Small intestine (tissue), 7 donors: ENCODE measurements at regions not wholly inside any gene's neighbourhood (a gene's known extent, or its start where the extent isn't known, plus 50 kb on each side); places are given as distances from the start of the nearest gene placed in this dataset.

Source experiments
- DNase-seq, 2 donors: peaks; one replicate each; pipeline versions ENCODE4 v3.0.0 to v3.0.0-alpha.2; 2013
- FAIRE-seq: peaks from 2 replicates; lab custom pipeline; 2012; peaks lifted over from hg19 to GRCh38; lab: Jason Lieb, UNC
- H3K27ac ChIP-seq, 3 donors: one replicate each; pipeline ENCODE4 v1.5.1; 2013; ENCODE audit warnings: low read length in 2 of 3, mild to moderate bottlenecking in 2 of 3, control low read depth in 1 of 3, inconsistent platforms in 1 of 3, low read depth in 1 of 3, moderate library complexity in 1 of 3
- H3K27me3 ChIP-seq, 3 donors: one replicate each; pipeline ENCODE4 v1.6.1; 2013; ENCODE audit warnings: low read length in 3 of 3, inconsistent platforms in 1 of 3; ENCODE audit not compliant: control insufficient read depth in 3 of 3, insufficient read depth in 3 of 3
- H3K36me3 ChIP-seq, 3 donors: one replicate each; pipeline ENCODE4 v1.6.1; 2013; ENCODE audit warnings: low read length in 3 of 3, inconsistent platforms in 1 of 3, low read depth in 1 of 3, mild to moderate bottlenecking in 1 of 3, moderate library complexity in 1 of 3; ENCODE audit not compliant: control insufficient read depth in 3 of 3, insufficient read depth in 2 of 3
- H3K4me1 ChIP-seq, 3 donors: one replicate each; pipeline ENCODE4 v1.6.1; 2013; ENCODE audit warnings: low read length in 2 of 3, inconsistent platforms in 1 of 3, low read depth in 1 of 3, mild to moderate bottlenecking in 1 of 3, moderate library complexity in 1 of 3; ENCODE audit not compliant: control insufficient read depth in 3 of 3, insufficient read depth in 2 of 3
- H3K4me3 ChIP-seq, 3 donors: one replicate each; pipeline ENCODE4 v1.5.1; 2013; ENCODE audit warnings: low read length in 3 of 3, control low read depth in 1 of 3, inconsistent platforms in 1 of 3, low read depth in 1 of 3, mild to moderate bottlenecking in 1 of 3, moderate library complexity in 1 of 3
- H3K9me3 ChIP-seq, 2 donors: one replicate each; pipeline ENCODE4 v1.6.1; 2013; ENCODE audit warnings: low read depth in 1 of 2, low read length in 1 of 2; ENCODE audit not compliant: control insufficient read depth in 2 of 2, insufficient read depth in 1 of 2
- WGBS, 3 donors: extraction: QIAGEN DNeasy Blood & Tissue Kit; methylation state at CpG; one replicate each; pipeline ENCODE4 v1.1.7; 2013; 5-methylcytosine and 5-hydroxymethylcytosine counted together
- donor health status: healthy with polysubstance abuse.
- donor health status: control.
- donor health status: control.
- donor health status: Bipolar disorder and iron deficiency.
- donor health status: healthy.

DNA sequence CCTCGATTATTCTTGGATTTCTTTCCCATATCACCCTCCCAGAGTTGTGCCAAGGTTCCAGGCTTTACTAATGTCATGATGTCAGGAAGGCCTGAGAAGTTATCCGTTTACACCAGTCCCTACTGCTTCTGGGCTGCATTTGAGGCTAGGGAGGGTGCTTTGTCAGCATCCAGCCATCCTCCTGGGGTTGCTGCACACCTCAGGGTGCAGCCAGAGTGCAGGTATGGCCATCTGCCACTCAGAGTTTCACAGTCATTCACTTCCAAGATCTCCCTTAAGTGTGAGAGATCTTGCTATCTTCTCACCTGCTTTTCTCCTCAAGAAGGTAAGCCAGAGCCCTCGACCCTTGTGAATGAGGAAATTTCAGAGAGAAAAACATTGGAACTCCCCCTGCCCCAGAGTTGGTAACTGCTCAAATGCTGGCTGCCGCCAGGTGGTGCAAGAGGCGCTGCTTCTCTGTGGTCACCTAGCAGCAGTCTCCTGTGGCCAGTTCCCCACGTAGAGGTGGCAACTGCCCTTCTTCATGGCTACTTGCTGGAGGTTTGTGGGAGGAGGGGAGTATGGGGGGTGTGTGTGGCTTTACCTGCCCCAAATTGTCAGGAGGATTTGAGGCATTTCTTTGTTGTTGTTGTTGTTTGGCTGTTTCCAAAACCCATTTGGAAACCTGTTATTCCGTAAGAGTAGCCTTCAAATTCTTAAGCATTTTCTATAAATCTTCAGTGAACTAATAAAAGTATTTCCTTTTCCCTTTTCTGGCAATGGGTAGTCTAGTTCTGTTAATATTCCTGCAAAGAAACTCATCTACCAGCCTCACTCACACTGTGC, 259.6 kb upstream of the DMRT1 start:
- no peak overlapping the region for H3K27ac ChIP-seq
- WGBS, 3 donors: 65 to 79% (median 69%) methylated on average over 7 of the region's 7 CpGs
- FAIRE-seq (no peak), DNase-seq (peak in 1 of 2 donors; percentile 27)
- H3K4me1 ChIP-seq: peaks cover 0 to 3% (median 0%) of the 10 kb centered on the region in 3 donors
- H3K36me3 ChIP-seq: peaks cover 0 to 2% (median 2%) of the 10 kb centered on the region in 3 donors
- H3K27me3 ChIP-seq: no peaks in the 10 kb centered on the region
- peaks cover 0 to 9% of the 10 kb centered on the region in 2 donors for H3K9me3 ChIP-seq
- no peak overlapping the region for H3K4me3 ChIP-seq

DNA sequence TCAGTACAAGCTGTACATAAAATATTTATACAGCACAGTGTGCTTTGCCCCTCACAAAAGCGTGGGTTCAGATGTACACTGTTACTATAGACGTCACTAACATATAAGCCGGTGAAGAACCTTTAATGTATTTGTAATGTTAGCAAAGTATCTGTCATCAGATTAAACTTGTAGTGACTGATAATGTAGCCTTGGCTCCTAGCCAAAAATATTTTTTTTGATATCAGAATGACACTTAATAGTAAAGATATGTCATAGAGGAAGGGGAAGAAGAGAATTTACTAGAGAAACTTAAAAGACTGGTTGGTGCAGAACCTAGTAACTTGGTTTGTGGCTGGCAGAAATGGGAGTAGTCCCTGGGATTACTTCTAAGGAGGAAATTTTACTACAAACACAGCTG, 258.7 kb upstream of the DMRT1 start:
- H3K4me3 ChIP-seq: no peak overlapping the region
- FAIRE-seq: no peak
- peaks cover 0 to 3% (median 0%) of the 10 kb centered on the region in 3 donors for H3K4me1 ChIP-seq
- 15 to 58% (median 47%) methylated on average over 3 of the region's 3 CpGs for WGBS, 3 donors
- DNase-seq: peak in 1 of 2 donors; percentile 37
- H3K36me3 ChIP-seq: peaks cover 0 to 2% (median 2%) of the 10 kb centered on the region in 3 donors
- H3K27me3 ChIP-seq: no peaks in the 10 kb centered on the region
- H3K27ac ChIP-seq: no peak overlapping the region
- peaks cover 0 to 7% of the 10 kb centered on the region in 2 donors for H3K9me3 ChIP-seq

DNA sequence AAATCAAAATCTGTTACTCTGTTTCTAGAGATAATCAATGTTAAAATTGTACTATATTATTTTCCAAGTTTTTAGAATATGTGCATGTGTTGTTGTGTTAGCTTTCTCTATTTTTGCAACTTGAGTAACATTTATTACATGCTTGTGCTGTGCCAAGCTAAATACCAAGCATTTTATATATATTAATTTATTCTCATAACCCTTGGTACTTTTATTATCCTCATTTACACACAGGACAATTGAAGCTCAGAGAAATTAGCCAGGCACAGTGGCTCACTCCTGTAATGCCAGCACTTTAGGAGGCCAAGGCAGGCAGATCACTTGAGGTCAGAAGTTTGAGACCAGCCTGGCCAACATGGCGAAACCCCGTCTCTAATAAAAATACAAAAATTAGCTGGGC, 254.0 kb upstream of the DMRT1 start:
- DNase-seq (peak in 1 of 2 donors; percentile 70), FAIRE-seq (no peak)
- peaks cover 0 to 3% (median 2%) of the 10 kb centered on the region in 3 donors for H3K4me1 ChIP-seq
- H3K4me3 ChIP-seq: no peak overlapping the region
- H3K27me3 ChIP-seq: no peaks in the 10 kb centered on the region
- peaks cover 0 to 4% (median 0%) of the 10 kb centered on the region in 3 donors for H3K36me3 ChIP-seq
- H3K27ac ChIP-seq: peak overlapping the region in 1 of 3 donors; percentile 44
- peaks cover 0 to 8% of the 10 kb centered on the region in 2 donors for H3K9me3 ChIP-seq
- WGBS, 3 donors: 28 to 83% (median 43%) methylated on average over 2 of the region's 2 CpGs

DNA sequence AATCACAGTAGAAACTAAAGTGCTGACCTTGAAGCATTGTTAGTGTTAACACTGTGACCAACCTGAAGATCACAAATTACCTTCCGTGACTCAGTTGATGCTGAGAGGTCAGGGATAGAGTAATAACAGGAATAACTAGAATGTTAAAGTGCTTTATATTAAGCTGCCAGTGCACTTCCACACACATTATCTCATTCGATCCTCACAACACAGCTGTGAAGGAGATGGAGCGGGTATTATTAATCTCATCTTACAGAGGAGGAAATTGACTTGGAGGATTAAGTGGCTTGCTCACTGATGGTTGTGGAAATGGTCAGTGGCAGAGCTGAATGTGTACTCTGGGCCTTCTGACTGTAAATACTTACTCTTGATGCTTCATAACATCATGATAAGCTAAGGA, 252.5 kb upstream of the DMRT1 start:
- peaks cover 0 to 4% (median 0%) of the 10 kb centered on the region in 3 donors for H3K36me3 ChIP-seq
- FAIRE-seq: no peak
- WGBS, 3 donors: 72 to 85% (median 72%) methylated on average over 3 of the region's 3 CpGs
- no peak for DNase-seq
- H3K9me3 ChIP-seq: peaks cover 0 to 13% of the 10 kb centered on the region in 2 donors
- H3K27ac ChIP-seq: no peak overlapping the region
- no peaks in the 10 kb centered on the region for H3K27me3 ChIP-seq
- H3K4me1 ChIP-seq: peaks cover 0 to 3% (median 2%) of the 10 kb centered on the region in 3 donors
- H3K4me3 ChIP-seq: no peak overlapping the region

DNA sequence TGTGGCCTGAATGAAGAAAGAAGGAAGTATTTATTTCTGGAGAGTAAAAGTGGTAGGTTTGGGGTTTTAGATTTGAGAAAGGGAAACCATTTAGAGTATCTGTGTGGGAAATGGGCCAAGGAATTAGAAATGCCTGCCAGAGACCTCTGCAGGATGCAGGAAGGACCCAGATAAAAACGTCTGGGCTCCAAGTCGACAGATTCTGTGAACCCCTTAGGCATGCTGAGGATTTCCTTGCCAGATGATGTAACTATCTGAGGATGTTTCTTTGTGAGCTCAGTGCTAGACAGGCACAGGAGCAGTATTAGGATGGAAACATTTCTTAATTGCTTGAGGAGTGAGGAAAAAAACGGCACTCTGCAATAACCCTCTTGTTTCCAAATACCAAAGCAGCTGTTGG, 251.8 kb upstream of the DMRT1 start:
- FAIRE-seq: no peak
- no peaks in the 10 kb centered on the region for H3K27me3 ChIP-seq
- no peak overlapping the region for H3K4me3 ChIP-seq
- no peak for DNase-seq
- H3K27ac ChIP-seq: peak overlapping the region in 1 of 3 donors; percentile 59
- 2 to 8% (median 3%) methylated on average over 3 of the region's 3 CpGs for WGBS, 3 donors
- peaks cover 0 to 13% of the 10 kb centered on the region in 2 donors for H3K9me3 ChIP-seq
- H3K4me1 ChIP-seq: peaks cover 0 to 3% (median 2%) of the 10 kb centered on the region in 3 donors
- H3K36me3 ChIP-seq: peaks cover 0 to 2% (median 0%) of the 10 kb centered on the region in 3 donors

DNA sequence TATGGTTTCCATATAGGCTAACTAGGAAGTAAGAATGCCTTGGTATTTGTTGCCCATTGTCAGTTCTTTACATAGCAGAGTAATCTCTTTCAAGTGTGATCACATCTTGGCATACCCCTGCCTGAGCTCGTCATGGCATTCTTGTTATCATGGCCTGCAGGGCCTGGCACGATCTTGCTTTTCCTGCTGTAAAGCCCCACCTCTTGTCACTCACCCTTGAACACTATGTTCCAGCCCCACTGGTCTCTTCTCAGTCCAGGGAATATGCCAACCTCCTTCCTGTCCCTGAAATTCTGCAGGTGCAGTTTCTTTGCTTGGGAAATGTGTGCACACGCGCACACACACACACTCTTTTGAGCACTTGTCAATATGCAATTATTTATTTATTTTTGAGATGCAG, 250.2 kb upstream of the DMRT1 start:
- Histone ChIP-seq H3K36me3 (peaks cover 0 to 6% (median 0%) of the 10 kb centered on the region in 3 donors), H3K9me3 (peaks cover 0 to 13% of the 10 kb centered on the region in 2 donors), H3K4me3 (no peak overlapping the region), H3K4me1 (peaks cover 0 to 3% (median 2%) of the 10 kb centered on the region in 3 donors), H3K27ac (peak overlapping the region in 2 of 3 donors; percentile 54 to 92), H3K27me3 (no peaks in the 10 kb centered on the region)
- FAIRE-seq (peak; percentile 23), DNase-seq (peak in 1 of 2 donors; percentile 97)
- WGBS, 3 donors: 13 to 46% (median 27%) methylated on average over 4 of the region's 4 CpGs

DNA sequence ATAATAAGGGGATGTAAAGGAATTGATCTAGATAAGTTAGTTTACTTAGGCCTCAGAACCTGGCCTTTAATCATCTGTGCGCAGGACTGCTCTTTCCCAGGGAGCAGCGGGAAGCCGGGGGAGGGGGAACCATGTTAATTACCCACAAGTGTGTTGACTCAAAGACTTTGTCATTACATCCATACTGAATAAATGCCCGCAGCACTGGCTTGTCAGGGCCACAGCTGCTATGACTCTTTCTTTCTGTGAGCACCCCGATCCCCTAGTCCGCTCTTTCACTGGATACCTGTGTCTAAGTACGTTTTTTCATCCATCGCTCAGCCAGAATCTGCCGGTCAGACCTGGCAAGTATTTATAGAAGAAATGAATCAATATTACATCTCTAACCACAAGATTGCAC, 249.3 kb upstream of the DMRT1 start:
- peaks cover 0 to 2% (median 0%) of the 10 kb centered on the region in 3 donors for H3K4me1 ChIP-seq
- WGBS, 3 donors: 49 to 72% (median 64%) methylated on average over 9 of the region's 9 CpGs
- peaks cover 0 to 6% (median 0%) of the 10 kb centered on the region in 3 donors for H3K36me3 ChIP-seq
- peaks cover 0 to 13% of the 10 kb centered on the region in 2 donors for H3K9me3 ChIP-seq
- DNase-seq (peak; percentile 61 to 90), FAIRE-seq (no peak)
- no peak overlapping the region for H3K4me3 ChIP-seq
- H3K27ac ChIP-seq: peak overlapping the region in 2 of 3 donors; percentile 54 to 92
- no peaks in the 10 kb centered on the region for H3K27me3 ChIP-seq

DNA sequence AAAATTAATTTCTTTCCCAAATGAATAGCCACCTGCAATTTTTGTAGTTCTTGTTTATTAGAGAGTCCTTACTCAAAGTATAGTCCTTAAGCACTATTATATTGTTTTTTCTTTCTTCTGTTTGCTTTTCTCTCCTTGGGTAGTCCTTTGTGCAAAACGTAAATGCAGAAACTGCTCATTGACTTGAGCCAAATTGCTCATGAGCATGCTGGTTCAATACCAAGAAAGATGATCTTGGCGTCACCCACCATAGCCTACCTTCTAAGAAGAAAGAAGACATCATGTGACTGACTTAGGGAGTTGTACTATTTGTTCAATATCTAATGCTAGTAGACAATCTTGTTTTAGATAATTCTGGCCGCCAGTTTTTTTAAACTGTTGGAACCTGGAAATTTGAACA, 248.8 kb upstream of the DMRT1 start:
- peak overlapping the region in 1 of 3 donors; percentile 45 for H3K27ac ChIP-seq
- peaks cover 0 to 13% of the 10 kb centered on the region in 2 donors for H3K9me3 ChIP-seq
- DNase-seq (no peak), FAIRE-seq (no peak)
- peaks cover 0 to 2% (median 0%) of the 10 kb centered on the region in 3 donors for H3K4me1 ChIP-seq
- WGBS, 3 donors: 90 to 100% (median 91%) methylated on average over 3 of the region's 3 CpGs
- peaks cover 0 to 6% (median 0%) of the 10 kb centered on the region in 3 donors for H3K36me3 ChIP-seq
- H3K27me3 ChIP-seq: no peaks in the 10 kb centered on the region
- no peak overlapping the region for H3K4me3 ChIP-seq
